NB4 (cell line): ENCODE measurements at regions not wholly inside any gene's neighbourhood (a gene's known extent, or its start where the extent isn't known, plus 50 kb on each side); places are given as distances from the start of the nearest gene placed in this dataset.

Experiments used
- CTCF ChIP-seq: IDR thresholded peaks from one replicate; pipeline ENCODE4 v1.5.1; 2012; ENCODE audit warnings: low read depth, low read length
- MYC ChIP-seq: IDR thresholded peaks from 2 replicates; pipeline ENCODE4 v1.6.1; 2011; ENCODE audit warnings: low read depth, low read length
- POLR2A ChIP-seq: IDR thresholded peaks from 2 replicates; pipeline ENCODE4 v1.6.1; 2011; ENCODE audit warnings: mild to moderate bottlenecking; ENCODE audit not compliant: insufficient read length; ENCODE audit errors: extremely low read depth
- TF ChIP-seq, protein P1 (sequence below): IDR thresholded peaks from 2 replicates; pipeline ENCODE4 v1.6.1; 2011; ENCODE audit warnings: low read depth, low read length

DNA sequence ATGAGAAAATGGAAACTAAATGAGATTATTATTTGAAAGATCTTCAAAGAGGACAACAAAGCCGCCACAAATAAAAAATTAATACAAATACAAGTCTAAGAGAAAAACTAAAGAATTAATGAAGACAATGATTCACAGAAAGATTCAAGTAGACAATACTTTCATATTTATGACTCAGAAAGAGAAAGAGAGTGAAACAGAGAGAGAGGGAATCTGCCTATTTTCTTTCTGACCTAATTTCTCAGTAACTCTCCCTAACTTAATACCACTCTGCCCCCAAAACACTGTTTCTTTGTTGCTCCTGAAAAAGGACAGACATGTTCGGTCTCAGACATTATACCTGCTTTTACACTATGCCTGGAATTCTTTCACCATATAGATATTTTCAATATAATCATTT, 259.1 kb downstream of the SLC6A15 start:
- TF ChIP-seq CTCF (no peak), MYC (no peak), POLR2A (no peak)
- TF ChIP-seq, protein P1, sequence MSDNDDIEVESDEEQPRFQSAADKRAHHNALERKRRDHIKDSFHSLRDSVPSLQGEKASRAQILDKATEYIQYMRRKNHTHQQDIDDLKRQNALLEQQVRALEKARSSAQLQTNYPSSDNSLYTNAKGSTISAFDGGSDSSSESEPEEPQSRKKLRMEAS: no peak
